DMS53 treated with DMSO at 0.1 percent for 48 hours (cell line): ENCODE measurements at regions not wholly inside any gene's neighbourhood (a gene's known extent, or its start where the extent isn't known, plus 50 kb on each side); places are given as distances from the start of the nearest gene placed in this dataset.

Experiments
- DNase-seq: peaks from one replicate; lab custom pipeline; 2025; ENCODE audit not compliant: unreplicated experiment; lab: John Stamatoyannopoulos, UW

DNA sequence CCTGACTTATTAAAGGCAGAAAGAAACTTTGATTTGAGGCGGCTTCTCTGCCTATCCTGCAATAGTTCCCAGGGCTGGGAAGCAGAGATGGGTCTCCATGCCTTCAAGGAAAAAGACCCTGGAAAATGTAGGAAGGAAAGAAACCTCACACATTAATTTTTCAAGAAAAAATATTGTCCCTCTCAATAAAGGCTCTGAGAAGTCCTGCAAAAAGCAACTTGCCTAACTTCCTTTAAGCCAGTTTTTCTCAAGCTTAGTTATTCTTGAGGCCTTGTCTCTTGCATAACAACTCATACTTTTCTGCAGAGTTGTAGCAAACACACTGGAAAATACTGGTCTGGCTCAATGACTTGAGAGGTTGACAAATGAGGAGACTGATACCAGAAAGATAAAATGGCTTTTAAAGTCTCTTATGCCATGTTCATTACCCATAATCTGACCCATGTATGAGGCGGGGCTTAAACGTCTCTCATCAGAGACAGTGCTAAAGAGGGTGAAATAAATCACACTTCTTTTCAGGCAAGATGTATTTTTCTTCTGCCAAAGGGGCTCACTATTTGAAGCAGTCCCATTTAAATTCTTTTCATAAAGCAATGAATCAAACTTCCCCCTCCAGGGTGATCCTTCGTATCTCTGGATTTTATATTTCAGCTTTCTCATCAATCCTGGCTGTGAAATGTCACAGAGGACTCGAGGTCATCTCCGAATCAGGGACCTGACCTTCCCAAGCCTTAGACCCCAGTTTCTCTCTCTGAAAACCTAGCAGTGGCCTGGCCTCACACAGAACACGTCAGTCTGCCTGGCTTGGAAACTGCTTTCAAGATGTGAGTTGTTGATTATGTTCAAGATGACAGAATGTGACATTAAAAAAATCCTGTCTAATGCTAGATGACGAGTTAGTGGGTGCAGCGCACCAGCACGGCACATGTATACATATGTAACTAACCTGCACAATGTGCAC, 82.3 kb upstream of the KCNG1 start:
- DNase-seq: no peak

DNA sequence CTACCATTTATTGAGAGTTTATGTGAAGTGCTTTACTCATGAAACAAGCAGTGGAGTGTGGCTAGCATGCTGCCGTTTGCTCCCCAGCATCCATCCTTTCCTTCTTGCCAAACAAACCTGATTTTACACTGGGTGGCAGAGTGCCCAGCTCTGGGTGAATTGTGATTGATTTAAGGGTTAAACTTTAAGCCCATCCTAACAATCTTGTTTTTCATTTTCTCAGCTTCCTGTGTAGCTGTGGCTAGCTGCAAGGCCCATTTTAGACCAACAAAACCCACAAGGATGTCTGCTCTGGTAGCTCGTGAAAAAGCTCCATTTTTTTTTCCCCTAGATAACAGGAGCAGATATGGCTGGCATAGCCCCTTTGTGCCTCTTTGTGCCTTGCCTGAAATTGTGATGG, 77.7 kb upstream of the KCNG1 start:
- no peak for DNase-seq

DNA sequence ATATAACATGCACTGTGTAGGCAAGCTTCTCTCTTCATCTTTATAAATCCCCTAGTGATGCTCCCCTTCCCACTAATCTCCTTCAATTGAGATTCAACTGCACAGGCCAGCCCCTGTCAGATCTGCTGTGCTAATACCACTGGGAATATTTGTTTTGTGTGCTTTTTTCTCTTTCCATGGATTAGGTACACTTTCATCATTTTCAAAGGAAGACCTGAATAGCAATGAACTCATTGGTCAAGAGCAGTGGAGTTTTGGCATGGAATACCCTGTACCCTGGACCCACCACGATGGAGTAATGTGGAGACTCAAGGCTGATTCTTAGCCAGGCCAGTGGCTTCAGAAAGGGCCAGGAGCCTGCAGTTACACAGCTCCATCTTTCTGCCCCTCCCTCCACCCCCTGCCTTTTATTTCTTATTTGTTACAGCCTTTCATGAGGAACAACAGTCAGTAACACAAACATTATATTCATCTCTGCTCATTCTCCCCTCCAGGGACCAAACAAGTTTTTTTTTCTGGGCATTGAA, 75.4 kb upstream of the KCNG1 start:
- no peak for DNase-seq

DNA sequence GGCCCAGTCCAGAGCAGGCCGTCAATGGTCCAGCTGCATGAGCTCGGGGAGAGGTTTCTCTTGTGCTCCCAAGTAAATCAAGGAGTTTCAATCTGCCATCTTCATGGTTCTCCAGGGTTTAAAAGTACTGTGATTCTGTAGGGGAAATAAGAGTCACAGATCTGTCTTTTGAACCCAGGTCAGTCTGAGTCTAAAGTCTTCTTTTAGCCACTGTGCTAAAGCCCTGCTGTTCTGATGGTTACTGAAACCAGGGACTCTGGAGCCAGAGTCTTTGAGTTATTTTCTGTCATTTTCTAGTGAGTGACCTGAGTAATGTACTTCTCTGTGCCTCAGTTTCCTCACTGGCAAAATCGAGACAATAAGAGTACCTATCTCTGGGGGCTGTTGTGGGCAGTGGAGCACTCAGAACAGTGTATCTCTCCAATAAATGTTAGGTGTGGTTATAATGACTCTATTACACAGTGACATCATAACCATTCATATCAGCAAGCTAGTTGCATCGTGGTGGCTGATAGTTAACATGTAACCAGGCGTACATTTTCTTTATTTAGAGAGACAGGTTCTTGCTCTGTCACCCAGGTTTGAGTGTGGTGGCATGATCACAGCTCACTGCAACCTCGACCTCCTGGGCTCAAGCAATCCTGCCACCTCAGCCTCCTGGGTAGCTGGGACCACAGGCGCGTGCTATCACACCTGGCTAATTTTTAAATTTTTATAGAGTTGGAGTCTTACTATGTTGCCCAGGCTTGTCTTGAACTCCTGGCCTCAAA, 74.6 kb upstream of the KCNG1 start:
- DNase-seq: no peak

DNA sequence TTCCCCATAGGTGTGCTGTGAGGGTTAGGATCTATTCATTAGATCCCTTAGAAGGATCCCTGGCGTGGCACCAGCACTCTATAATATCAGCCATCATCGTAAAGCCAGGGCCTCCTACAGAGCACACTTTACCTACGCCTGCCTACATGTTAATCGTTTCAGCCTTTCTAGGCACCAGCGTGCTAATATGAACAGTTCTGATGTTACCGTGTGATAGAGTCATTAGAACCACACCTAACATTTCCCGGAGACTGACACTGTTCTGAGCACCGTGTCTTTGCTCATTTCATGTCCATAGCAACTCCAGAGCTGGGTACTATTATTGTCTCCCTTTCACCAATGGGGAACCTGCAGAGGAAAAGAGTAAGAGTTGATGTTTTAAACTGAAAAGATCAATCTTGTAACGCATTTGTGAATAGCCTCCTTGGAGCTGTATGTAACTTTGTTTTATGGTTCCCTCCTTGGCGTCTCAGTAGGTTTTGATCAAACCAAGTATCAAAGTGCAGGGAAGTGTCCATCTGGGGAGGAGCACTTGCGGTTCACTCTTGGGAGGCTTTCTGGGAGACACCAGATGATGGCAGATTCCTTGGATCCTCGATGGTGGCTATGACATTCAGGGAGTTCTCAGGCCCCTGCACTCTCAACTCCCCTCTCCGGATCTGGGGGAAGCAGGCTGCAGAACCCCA, 73.8 kb upstream of the KCNG1 start:
- no peak for DNase-seq

DNA sequence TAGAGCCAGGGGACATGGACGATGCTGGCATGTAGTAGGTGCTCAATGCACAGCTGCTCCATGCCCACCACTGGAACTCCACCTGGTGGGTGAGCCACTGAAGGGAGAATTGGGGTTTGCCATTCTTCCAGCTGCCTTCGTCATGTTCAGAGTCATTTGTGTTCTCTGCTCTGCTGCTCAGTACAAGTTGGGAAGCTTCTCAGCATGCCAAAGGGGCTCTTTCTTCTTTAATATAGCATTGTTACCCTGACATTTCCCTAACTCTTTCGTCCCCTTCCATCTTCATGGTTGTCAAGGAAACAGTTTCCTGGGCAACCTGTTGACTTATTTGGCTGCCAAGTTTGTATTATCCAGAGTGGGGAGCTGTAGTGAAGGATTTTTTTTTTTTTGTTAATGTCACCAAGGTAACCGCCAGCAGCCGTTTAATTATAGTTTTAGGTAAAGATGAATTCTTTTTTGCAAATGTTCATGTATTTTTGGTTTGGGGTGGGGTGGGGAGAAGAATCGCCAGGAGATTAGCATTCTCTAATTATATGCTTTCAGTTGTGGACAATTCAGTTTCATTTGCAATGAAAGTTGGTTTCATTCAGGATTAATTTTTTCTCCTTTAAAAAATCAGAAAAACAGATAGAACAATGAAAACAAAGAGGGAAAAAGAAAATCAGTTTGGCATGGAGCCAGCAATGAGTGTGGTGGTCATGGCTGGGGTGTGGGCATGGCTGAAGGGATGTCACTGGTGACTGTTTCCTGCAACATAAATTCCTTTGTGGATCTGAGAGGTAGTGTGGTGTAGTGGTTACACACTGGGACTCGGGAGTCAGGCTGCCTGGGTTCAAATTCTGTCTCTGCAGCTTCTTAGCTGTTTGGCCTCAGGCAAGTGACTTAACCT, 73.0 kb upstream of the KCNG1 start:
- DNase-seq: no peak

DNA sequence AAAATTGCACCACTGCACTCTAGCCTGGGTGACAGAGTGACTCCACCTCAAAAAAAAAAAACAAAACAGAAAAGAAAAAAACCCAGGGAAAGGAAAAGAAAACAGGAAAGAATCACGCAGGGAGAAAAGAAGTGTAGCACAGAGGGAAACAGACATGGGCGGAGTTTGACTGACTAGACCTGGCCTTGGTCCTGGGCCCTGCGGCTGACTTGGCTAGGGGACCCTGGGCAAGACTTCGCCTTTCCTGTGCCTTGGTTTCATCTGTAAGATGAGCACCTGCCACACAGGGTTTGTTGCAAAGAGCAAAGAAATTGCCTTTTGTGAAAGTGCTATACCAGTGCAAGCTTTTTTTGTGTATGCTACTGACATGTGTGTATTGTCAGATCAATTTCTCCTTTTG, 71.3 kb upstream of the KCNG1 start:
- no peak for DNase-seq

DNA sequence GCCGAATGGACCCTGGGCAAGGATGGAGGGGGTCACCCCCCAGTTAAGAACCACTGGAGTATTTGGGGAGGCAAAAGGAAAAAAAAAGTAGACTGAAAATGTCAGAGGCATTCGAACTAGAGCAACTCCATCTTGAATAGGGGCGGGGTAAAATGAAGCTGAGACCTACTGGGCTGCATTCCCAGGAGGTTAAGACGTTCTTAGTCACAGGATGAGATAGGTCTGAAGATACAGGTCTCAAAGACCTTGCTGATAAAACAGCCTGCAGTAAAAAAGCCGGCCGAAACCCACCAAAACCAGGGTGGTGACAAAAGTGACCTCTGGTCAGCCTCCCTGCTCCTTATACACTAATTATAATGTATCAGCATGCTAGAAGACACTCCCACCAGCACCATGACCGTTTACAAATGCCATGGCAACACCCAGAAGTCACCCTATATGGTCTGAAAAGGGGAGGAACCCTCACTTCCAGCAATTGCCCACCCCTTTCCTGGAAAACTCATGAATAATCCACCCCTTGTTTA, 70.4 kb upstream of the KCNG1 start:
- no peak for DNase-seq

DNA sequence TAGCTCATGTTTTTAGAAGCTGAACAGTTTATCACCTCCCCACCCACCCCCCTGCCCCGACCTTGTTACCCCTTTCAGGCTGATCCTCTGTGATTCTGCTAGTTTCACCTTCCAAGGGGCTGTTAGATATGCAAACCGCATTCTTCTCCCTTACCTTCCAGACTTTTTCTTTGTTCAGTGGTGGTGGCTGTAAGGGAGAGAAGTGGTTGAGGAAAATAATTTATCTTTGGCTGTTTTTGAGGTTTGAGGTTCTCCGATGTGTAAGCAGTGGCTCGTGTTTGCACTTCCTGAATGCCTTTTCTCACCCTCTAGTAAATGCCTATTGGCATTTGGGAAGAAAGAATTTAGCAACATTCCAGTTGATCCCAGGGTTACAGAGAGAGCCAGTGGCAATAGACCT, 69.4 kb upstream of the KCNG1 start:
- DNase-seq: no peak

DNA sequence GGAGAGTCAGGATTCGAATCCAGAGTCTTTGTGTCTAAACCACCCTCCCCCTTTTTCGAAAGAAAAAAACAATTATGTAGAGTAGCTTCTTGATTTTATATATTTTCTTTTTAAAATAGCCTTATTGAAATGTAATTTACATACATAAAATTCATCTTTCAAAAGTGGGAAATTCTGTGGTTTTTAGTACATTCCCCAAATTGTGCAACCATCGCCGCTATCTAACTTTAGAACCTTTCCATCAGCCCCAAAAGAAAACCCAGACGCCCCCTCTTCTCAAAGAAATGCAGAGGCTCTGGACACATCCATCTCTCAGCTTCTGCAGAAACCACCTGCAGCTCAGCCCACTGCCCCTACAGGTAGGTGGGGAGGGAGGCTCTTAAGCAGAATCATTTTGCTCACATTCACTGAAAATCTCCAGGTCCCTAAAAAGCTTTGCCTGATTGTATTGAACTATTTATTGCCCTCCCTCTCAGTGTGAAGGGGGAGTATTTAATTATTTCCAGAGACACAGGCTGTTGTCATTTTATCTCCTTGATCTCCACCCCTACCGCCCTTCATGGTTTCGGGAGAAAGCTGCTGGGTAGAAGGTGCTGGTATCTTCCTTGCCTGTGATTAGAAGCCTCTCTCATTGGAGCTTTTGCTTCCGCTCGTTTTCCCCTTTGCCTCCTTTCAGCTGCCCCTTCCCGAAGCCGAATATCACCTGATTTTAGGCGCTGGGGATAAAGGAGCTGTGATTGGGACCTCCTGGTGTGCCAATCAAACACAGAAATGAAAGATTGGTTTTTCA, 68.7 kb upstream of the KCNG1 start:
- no peak for DNase-seq

DNA sequence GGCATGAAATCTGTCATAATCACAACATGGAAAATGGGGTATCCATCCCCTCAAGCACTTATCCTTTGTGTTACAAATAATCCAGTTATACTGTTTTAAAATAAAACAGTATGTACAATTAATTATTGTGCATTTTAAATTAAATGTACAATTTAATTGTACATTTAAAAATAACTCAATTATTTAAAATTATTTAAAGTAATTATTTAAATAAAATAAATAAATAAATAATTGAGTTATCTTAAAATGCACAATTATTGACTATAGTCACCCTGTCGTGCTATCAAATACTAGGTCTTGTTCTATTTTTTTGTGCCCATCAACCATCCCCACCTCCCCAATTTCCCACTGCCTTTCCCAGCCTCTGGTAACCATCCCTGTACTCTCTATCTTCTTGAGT, 66.9 kb upstream of the KCNG1 start:
- no peak for DNase-seq

DNA sequence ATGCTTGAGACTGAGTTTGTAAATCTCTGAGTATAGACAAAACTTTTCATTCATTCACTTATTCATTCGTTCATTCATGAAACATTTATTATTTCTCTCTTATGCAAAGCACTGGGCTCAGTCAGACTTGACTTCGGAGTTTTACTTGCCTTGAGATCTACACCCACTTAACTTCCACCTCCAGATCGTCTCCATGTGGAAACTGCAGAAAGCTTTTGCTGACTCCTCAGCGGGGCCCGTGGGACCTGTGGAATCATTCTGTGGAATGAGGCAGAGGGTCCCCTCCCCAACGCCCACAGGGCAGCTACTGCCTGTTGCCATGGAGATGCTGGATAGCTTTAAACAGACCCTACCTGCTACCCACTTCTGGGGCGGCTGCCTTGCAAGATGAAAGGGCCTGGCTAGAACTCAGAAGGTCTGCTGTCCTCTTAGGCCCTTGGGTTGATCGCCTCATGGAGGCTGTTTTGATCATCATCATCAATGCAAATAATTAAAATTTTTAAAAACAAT, 66.4 kb upstream of the KCNG1 start:
- DNase-seq: no peak

DNA sequence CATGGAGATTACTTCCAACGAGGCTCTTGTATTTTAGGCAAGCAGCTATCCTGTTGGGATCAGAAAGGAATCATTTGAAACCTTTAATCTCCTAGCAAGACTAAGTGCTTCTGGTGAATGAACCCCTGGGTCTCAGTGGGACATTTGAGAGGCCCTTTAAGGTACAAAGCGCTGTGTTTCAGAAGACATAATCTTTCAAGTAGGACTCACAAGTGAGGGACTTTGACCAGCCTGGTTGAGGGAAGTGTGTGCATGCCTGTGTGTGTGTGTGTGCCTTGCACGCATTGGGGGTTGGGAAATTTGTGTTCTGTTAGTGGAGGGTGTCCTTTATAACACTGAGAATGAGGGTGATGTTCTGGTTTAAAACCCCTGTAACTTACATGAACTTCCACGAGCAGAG, 64.4 kb upstream of the KCNG1 start:
- DNase-seq: no peak

DNA sequence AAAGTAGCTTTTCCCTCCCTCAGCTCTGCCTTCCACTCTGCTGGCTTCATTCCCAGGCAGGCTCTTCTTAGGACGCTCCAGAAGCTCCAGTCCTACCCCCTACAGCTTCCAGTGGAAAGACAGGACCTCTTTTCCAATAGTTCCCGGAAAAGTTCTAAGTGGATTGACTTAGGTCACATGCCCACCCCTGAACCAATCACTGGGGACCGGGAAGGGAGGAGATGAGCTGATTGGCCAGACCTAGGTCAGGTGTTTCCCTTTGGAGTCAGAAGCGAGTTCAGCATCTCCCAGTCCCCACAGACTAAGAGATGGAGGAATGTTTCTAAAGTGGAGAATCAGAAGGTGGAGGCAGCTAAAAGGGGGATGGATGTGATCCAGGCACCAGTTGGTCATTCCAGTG, 62.9 kb upstream of the KCNG1 start:
- no peak for DNase-seq

DNA sequence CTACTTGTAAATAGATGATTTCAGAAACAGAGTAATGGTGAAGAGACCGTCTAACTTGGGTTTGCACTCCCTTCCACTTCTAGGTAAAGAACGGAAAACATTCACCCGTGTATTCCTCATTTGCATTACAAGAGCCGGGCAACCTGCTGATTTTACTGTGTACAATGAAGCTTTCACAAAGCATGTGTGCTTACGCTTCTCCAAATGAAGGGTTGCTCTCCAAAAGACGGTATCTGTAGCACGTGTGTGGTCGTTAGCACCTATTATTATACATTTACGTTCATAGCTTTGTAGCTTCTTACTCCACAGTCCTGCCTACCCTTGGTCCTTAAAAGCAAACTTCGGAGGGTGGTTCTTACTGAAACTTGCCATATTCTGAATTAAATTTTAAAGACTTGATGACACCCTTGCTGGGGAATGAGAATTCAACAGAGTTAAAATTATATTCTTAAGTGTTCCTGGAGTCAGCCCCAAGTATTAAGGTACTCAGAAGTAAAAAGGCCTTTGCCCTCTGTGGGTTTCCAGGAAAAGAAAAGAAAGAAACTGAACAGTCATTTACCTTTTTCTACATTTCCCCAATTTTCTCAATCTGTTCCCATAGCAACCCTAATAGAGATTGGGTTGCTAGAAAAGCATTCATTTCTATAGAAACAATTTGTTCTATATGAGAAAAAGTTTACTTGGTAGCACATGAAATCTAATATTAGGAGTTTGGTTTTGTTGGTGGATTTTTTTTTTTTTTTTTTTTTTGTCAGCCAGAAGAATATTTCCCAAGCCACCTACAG, 61.9 kb upstream of the KCNG1 start:
- DNase-seq: no peak

DNA sequence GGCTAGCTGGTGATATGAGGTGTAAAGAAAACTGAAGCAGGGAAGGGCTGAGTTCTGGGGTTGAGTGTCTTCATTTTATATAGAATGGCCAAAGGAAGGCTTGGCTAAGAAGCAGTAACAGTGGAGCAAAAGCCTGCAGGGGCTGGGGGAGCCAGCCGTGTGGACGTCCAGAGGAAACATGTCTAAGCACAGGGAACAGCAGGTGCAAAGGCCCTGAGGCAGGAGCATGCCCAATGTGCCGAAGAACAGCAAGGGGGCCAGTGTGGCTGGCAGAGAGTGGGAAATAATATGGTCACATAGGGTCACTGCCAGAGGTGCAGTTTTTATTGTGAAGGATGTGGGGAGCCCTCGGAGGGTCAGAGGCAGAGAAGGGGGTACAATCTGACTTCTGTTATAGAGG, 60.5 kb upstream of the KCNG1 start:
- no peak for DNase-seq

DNA sequence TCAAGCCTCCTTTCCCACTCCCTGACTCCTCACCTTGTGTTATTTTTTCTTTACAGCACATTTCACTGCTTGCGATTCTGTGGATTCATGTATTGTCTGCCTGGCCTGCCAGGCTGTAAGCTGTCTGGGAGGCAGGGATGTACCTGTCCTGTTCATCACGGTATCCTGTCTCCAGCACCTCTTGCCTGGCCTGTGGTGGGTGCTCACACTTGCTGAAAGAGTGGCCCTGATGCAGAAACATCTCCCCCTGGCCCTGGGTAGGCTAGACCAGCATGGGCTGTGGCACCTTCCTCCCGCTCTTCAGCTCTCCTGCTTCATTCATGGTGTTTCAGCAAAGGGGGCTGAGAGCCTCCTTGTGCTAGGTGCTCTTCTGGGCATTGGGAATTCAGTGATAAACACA, 60.1 kb upstream of the KCNG1 start:
- DNase-seq: no peak

DNA sequence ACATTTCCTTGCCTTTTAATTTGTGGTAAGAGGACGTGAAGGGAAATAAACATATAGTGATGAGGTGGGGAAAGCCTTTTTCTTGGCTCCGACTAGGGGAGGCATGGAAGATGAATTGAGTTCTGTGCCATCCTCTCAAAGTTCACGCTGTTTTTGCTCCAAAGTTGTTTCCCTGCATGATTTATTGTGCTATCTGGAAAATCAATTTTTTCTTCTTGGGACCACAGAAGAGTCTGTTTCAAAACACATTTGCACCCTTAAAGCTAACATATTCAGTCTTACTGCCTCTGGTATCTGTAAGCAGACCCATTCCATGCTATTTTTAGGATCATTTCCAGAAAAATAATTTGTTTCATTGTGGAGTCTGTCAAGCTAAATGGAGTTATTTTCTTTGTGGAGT, 57.6 kb upstream of the KCNG1 start:
- no peak for DNase-seq
